GM04503 (cell line): ENCODE measurements at regions not wholly inside any gene's neighbourhood (a gene's known extent, or its start where the extent isn't known, plus 50 kb on each side); places are given as distances from the start of the nearest gene placed in this dataset.

Source experiments
- DNase-seq: peaks from one replicate; pipeline ENCODE4 v3.0.0-alpha.2; 2012; ENCODE audit warnings: low read depth

- DNase-seq = no peak
Observed at GRCh38 chr2:42854207-42854818, 61.9 kb upstream of the HAAO start.

- DNase-seq = no peak
Observed at GRCh38 chr2:42853549-42854206, 61.3 kb upstream of the HAAO start.

- DNase-seq = no peak
Observed at GRCh38 chr2:42852798-42853197, 60.4 kb upstream of the HAAO start.

- DNase-seq = no peak
Observed at GRCh38 chr2:42851740-42852250, 59.4 kb upstream of the HAAO start.

- no peak for DNase-seq
Observed at GRCh38 chr2:42851186-42851585, 58.8 kb upstream of the HAAO start.

GRCh38 chr2:42850016-42850805, 57.8 kb upstream of the HAAO start:
- DNase-seq = no peak

GRCh38 chr2:42849311-42849710, 56.9 kb upstream of the HAAO start:
- DNase-seq = no peak

- no peak for DNase-seq
Observed at GRCh38 chr2:42848726-42849290, 56.4 kb upstream of the HAAO start.

GRCh38 chr2:42848265-42848664, 55.9 kb upstream of the HAAO start:
- DNase-seq = no peak

- DNase-seq = no peak
Observed at GRCh38 chr2:42847596-42848151, 55.3 kb upstream of the HAAO start.

GRCh38 chr2:42846932-42847595, 54.7 kb upstream of the HAAO start:
- no peak for DNase-seq

- DNase-seq = no peak
Observed at GRCh38 chr2:42846026-42846425, 53.6 kb upstream of the HAAO start.

- peak; percentile 53 for DNase-seq
Observed at GRCh38 chr2:42844901-42845821, 52.8 kb upstream of the HAAO start.

- no peak for DNase-seq
Observed at GRCh38 chr2:42844366-42844765, 52.0 kb upstream of the HAAO start.

GRCh38 chr2:42843611-42844010, 51.2 kb upstream of the HAAO start:
- no peak for DNase-seq

- DNase-seq = no peak
Observed at GRCh38 chr2:42843131-42843530, 50.7 kb upstream of the HAAO start.

- no peak for DNase-seq
Observed at GRCh38 chr2:42842466-42842865, 50.1 kb upstream of the HAAO start.
